Activated T-helper 1 cell treated with anti-CD3 and anti-CD28 coated beads, Interleukin-12 subunit alpha, Interleukin-12 subunit beta, Interleukin-2, Interleukin-4 antibody, amounts not matched to agents 30 ng/mL and 10 ng/mL and 1 ng/mL, durations not matched to agents 14 hours and 24 hours and 36 hours (primary cell): ENCODE measurements at regions not wholly inside any gene's neighbourhood (a gene's known extent, or its start where the extent isn't known, plus 50 kb on each side); places are given as distances from the start of the nearest gene placed in this dataset.

Experiments
- DNase-seq: peaks from one replicate; pipeline ENCODE4 v3.0.0; 2021; ENCODE audit warnings: low spot score
- H3K27ac Mint-ChIP-seq: one replicate; pipeline ENCODE4 v1.8.0; 2021; ENCODE audit warnings: mild to moderate bottlenecking, mixed read lengths
- H3K27me3 Mint-ChIP-seq: one replicate; pipeline ENCODE4 v1.8.0; 2022; ENCODE audit warnings: mild to moderate bottlenecking, moderate library complexity, mixed read lengths; ENCODE audit not compliant: insufficient read depth
- H3K36me3 Mint-ChIP-seq: one replicate; pipeline ENCODE4 v1.8.0; 2021; ENCODE audit warnings: low read depth, mixed read lengths
- H3K4me1 Mint-ChIP-seq: one replicate; pipeline ENCODE4 v1.8.0; 2021; ENCODE audit warnings: low read depth, mixed read lengths
- H3K4me3 Mint-ChIP-seq: one replicate; pipeline ENCODE4 v1.8.0; 2021; ENCODE audit warnings: mild to moderate bottlenecking, moderate library complexity, mixed read lengths
- H3K9me3 Mint-ChIP-seq: one replicate; pipeline ENCODE4 v1.8.0; 2021; ENCODE audit warnings: mixed read lengths
- intact Hi-C: fragments of 100-400 bp; cut with micrococcal nuclease; formaldehyde crosslinking; loops from one replicate; pipeline ENCODE4 v1.15.1; 2024

DNA sequence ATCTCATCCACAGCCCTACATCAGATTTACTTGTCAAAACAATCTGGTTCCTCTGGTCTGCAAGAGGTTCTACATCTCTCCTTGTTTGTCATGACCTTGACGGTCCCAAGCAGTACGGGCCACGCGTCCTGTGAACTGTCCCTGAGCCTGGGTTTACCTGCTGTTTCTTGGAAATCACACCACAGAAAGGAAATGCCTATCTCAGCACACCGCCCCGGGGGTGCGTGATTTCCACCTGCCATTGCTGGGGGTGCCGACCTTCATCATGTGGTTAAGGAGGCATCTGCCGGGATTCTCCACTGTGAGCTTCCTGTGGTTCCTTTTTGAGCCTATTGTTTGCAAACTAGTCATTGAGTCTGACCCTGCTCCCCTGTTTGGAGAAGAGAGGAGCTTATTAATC is 1363.4 kb downstream of the BRD1 start:
- Mint-ChIP-seq H3K27me3 (peaks cover 4% of the 10 kb centered on the region), H3K36me3 (no peaks in the 10 kb centered on the region), H3K4me3 (no peak overlapping the region), H3K27ac (no peak overlapping the region), H3K9me3 (no peaks in the 10 kb centered on the region), H3K4me1 (no peaks in the 10 kb centered on the region)
- intact Hi-C loops = no loop called here
- no peak for DNase-seq

DNA sequence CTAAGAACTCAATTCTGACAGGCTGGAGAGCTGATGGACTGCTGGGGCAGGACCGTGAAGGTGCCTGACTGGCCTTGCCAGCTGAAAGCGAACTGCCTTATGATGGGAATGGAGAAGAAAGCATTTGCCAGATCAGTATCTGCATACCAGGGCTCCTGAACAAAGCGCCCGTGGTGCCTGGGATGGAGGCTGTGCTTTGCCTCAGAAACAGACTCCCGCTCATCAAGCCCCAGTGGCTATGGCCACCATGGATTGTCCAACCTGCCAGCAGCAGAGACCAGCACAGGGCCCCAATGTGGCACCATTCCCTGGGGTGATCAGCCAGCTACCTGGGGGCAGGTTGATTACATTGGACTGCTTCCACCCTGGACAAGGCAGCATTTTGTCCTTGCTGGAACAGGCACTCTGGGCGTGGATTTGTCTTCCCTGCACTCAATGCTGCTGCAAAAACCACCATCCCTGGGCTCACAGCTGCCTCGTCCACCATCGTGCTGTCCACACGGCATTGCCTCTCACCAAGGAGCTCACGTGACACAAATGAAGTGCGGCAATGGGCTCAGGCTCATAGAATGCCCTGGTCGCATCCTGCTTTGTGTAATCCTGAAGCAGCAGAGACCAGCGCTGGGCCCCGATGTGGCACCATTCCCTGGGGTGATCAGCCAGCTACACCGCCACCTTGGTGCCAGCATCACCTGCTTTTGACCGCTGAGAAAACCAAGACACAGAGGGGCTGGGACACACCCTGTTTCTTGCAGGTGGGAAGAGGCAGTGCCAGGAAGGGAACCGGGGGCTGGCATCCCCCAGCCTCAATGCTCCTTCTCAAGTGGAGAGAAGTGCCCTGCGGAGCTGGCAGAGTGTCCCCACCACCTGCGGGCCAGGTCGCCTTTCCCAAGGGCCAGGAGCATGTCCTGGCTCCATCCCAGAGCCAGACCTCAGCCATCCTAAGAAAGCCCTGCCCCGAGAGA is 1367.5 kb downstream of the BRD1 start:
- Mint-ChIP-seq H3K4me1 (no peaks in the 10 kb centered on the region), H3K27me3 (peaks cover 2% of the 10 kb centered on the region), H3K27ac (no peak overlapping the region), H3K9me3 (no peaks in the 10 kb centered on the region), H3K36me3 (no peaks in the 10 kb centered on the region), H3K4me3 (no peak overlapping the region)
- no peak for DNase-seq
- intact Hi-C loops = no loop called here

- Mint-ChIP-seq H3K27me3 (no peaks in the 10 kb centered on the region), H3K27ac (no peak overlapping the region), H3K9me3 (no peaks in the 10 kb centered on the region), H3K4me1 (no peaks in the 10 kb centered on the region), H3K4me3 (no peak overlapping the region), H3K36me3 (no peaks in the 10 kb centered on the region)
- intact Hi-C loops = no loop called here
- no peak for DNase-seq
Observed at GRCh38 chr22:48459259-48459658, 1368.4 kb downstream of the BRD1 start.

GRCh38 chr22:48456449-48456848 is 1371.2 kb downstream of the BRD1 start:
- Mint-ChIP-seq H3K9me3 (no peaks in the 10 kb centered on the region), H3K27me3 (no peaks in the 10 kb centered on the region), H3K4me3 (no peak overlapping the region), H3K27ac (no peak overlapping the region), H3K36me3 (no peaks in the 10 kb centered on the region), H3K4me1 (no peaks in the 10 kb centered on the region)
- intact Hi-C loops = no loop called here
- no peak for DNase-seq

DNA sequence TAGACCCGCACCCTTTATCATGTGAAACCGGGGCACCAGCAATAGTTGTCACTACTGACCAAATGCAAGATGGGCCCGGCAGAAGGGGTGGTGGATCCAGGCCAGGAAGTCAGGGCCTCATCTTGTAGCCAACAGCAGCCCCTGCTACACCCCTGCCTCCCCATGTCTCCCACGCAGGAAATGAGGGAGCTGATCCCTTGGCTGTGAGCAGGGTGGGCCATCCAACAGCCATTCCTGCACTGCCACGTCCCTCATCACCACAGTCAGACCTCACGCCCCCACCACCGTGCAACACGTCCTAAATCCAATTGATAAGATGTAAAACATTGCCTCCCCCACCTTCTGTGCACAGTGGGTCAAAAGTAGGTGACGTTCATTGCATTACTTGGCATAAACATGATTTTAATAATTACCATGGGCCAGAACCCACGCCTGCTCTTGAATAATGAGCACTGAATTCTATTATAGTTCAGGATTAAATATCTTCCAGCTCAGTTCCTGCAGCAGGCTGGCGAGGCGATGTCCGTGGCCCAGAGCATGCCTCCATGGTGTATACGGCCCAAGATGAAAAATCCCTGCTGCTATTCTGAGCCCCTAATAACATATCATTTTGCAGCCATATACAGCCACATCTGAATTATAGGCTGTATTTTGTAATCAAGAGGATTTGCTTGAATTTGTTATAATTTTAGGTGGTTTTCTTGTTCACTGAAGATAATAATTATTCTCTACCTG is 1373.8 kb downstream of the BRD1 start:
- no peaks in the 10 kb centered on the region for H3K36me3 Mint-ChIP-seq
- H3K4me3 Mint-ChIP-seq = no peak overlapping the region
- no peaks in the 10 kb centered on the region for H3K4me1 Mint-ChIP-seq
- no peaks in the 10 kb centered on the region for H3K9me3 Mint-ChIP-seq
- intact Hi-C loops = no loop called here
- H3K27ac Mint-ChIP-seq = no peak overlapping the region
- H3K27me3 Mint-ChIP-seq = no peaks in the 10 kb centered on the region
- no peak for DNase-seq

GRCh38 chr22:48453171-48453570 is 1374.5 kb downstream of the BRD1 start:
- intact Hi-C loops = no loop called here
- no peak overlapping the region for H3K4me3 Mint-ChIP-seq
- no peak for DNase-seq
- no peaks in the 10 kb centered on the region for H3K36me3 Mint-ChIP-seq
- H3K27me3 Mint-ChIP-seq = no peaks in the 10 kb centered on the region
- H3K4me1 Mint-ChIP-seq = no peaks in the 10 kb centered on the region
- no peaks in the 10 kb centered on the region for H3K9me3 Mint-ChIP-seq
- no peak overlapping the region for H3K27ac Mint-ChIP-seq

DNA sequence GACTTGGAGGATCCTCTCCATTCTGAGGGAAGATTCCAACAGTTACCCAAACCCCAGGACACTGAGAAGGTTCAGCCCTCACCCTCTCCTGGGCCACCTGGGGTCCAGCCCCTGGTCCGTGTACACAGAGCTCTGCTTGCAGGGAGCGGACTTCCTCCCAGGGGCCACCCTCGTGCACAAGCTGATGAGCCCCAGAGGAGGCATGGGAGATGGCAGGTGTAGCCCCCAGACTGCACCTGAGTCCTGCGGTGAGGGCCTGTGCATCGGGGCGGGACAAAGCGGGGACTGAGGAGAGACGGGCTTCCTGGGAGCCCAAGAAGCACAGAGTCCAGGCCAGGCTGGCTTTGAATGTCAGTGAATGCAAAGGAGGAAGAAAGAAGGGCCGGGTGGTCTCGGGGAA is 1374.9 kb downstream of the BRD1 start:
- DNase-seq = no peak
- Mint-ChIP-seq H3K4me3 (no peak overlapping the region), H3K27ac (no peak overlapping the region), H3K9me3 (no peaks in the 10 kb centered on the region), H3K27me3 (no peaks in the 10 kb centered on the region), H3K36me3 (no peaks in the 10 kb centered on the region), H3K4me1 (no peaks in the 10 kb centered on the region)
- intact Hi-C loops = no loop called here

GRCh38 chr22:48451891-48452290 is 1375.8 kb downstream of the BRD1 start:
- H3K4me1 Mint-ChIP-seq = no peaks in the 10 kb centered on the region
- no peak for DNase-seq
- no peak overlapping the region for H3K4me3 Mint-ChIP-seq
- no peak overlapping the region for H3K27ac Mint-ChIP-seq
- no peaks in the 10 kb centered on the region for H3K9me3 Mint-ChIP-seq
- intact Hi-C loops = no loop called here
- H3K27me3 Mint-ChIP-seq = no peaks in the 10 kb centered on the region
- H3K36me3 Mint-ChIP-seq = no peaks in the 10 kb centered on the region

DNA sequence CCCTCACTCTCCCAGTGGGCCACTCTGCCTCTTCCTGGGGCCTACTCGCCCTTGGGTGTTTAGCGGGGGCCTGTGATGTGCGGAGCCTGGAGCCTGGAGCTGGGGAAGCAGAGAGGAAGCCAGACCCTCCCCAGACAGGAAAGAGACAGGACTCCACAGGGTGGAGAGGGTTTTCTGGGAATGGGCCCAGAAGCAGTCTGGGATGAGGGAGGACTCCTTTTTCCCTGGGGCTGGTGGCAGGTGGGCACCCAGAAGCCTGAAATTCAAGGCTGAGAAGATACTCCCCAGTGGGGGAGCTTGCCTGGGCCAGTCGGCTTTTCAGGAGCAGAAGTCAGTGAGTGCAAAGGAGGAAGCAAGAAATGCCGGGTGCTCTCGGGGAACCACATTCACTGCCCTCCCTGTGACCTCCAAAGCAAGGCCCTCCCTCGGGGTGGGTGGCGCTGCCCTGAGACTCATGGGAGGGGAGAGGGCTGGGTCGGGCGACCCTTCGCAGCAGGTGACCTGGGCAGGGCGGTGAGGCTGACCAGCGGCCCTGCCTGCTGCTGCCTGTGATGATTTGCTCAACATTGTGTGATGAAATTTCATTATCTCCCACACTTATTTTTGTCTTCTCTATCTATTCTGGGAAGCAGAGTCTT is 1377.4 kb downstream of the BRD1 start:
- no peak for DNase-seq
- Mint-ChIP-seq H3K4me3 (no peak overlapping the region), H3K36me3 (no peaks in the 10 kb centered on the region), H3K27ac (no peak overlapping the region), H3K9me3 (no peaks in the 10 kb centered on the region), H3K27me3 (no peaks in the 10 kb centered on the region), H3K4me1 (no peaks in the 10 kb centered on the region)
- intact Hi-C loops = no loop called here

GRCh38 chr22:48449466-48450187 is 1378.0 kb downstream of the BRD1 start:
- Mint-ChIP-seq H3K36me3 (no peaks in the 10 kb centered on the region), H3K4me1 (no peaks in the 10 kb centered on the region), H3K9me3 (no peaks in the 10 kb centered on the region), H3K4me3 (no peak overlapping the region), H3K27me3 (no peaks in the 10 kb centered on the region), H3K27ac (no peak overlapping the region)
- intact Hi-C loops = no loop called here
- no peak for DNase-seq

DNA sequence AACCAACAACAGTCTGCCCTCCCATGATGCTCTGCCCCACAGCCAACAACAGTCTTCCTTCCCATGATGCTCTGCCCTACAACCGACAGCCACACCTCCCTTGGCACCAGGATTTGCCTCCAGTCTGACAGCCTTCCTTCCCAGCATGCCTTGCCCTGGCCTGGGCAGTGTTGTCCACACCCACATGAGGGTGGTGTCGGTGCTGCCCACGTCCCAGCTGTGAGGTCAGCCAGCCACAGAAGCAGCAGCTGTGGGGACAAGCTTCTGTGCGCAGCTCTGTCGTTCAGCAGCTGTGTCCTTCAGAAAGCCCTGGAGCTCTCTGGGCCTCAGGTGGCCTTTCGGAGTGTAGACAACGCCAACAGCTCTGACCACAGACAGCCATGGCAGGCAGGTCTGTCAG is 1378.9 kb downstream of the BRD1 start:
- no peak for DNase-seq
- no peak overlapping the region for H3K27ac Mint-ChIP-seq
- H3K27me3 Mint-ChIP-seq = no peaks in the 10 kb centered on the region
- H3K4me3 Mint-ChIP-seq = no peak overlapping the region
- intact Hi-C loops = no loop called here
- no peaks in the 10 kb centered on the region for H3K36me3 Mint-ChIP-seq
- no peaks in the 10 kb centered on the region for H3K9me3 Mint-ChIP-seq
- no peaks in the 10 kb centered on the region for H3K4me1 Mint-ChIP-seq

DNA sequence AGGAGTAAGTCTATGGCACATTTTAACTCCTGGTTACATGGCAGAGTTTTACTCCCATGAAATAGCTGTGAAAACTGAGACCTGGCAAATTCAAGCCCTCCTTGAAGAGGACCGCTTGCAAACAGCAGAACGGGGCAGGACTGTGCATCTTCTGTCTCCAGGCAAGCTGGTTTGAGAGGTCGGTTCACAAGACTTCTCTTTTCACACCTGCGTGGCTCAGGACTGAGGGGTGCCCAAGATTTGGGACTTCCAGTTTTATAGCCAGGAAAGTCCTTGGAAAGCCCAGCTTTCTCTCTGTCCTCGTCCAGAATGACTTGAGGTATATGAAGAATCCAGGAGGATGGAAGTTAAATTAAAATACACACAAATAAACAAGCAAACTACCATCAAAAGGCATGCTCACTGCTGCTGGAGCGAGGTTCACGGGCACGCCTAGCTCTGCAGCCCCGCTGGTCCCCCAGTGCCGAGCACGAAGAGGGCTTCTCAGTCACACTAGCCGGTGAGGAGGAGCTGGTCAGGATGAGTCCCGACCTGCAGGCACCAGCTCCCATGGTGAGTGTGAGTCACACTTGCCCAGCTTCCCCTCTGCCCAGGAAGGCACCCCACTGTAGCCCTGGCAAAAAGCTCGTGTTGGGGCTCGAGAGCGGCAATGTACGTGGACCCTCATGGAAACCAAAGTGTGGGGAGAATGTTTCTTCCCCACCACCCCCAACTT is 1382.4 kb downstream of the BRD1 start:
- H3K27me3 Mint-ChIP-seq = no peaks in the 10 kb centered on the region
- DNase-seq = no peak
- no peak overlapping the region for H3K27ac Mint-ChIP-seq
- no peaks in the 10 kb centered on the region for H3K9me3 Mint-ChIP-seq
- no peaks in the 10 kb centered on the region for H3K4me1 Mint-ChIP-seq
- intact Hi-C loops = no loop called here
- no peaks in the 10 kb centered on the region for H3K36me3 Mint-ChIP-seq
- H3K4me3 Mint-ChIP-seq = no peak overlapping the region
